H1 (cell line): ENCODE measurements at regions not wholly inside any gene's neighbourhood (a gene's known extent, or its start where the extent isn't known, plus 50 kb on each side); places are given as distances from the start of the nearest gene placed in this dataset.

Experiments
- CTCF ChIA-PET: fragments of 300-600 bp; sonication (Branson Sonifier 250); formaldehyde crosslinking; loops from one replicate; lab custom pipeline; 2021; ENCODE audit not compliant: partially characterized antibody; lab: Charles Lee
- POLR2A ChIA-PET: fragments of 300-600 bp; sonication (Branson Sonifier 250); formaldehyde crosslinking; loops from one replicate; lab custom pipeline; 2021; ENCODE audit warnings: inconsistent platforms; ENCODE audit not compliant: partially characterized antibody; lab: Charles Lee
- DNase-seq, 2 experiments: peaks; one replicate each; pipeline versions ENCODE4 v3.0.0 to v3.0.0-alpha.2; 2010 to 2022; ENCODE audit warnings: low spot score in 2 of 2, low read depth in 1 of 2, mixed read lengths in 1 of 2
- FAIRE-seq: peaks from 2 replicates; lab custom pipeline; 2011; peaks lifted over from hg19 to GRCh38; lab: Jason Lieb, UNC
- H2AFZ ChIP-seq: 2 replicates; pipeline ENCODE4 v1.8.1; 2012; ENCODE audit warnings: low read length, inconsistent platforms
- H2AK5ac ChIP-seq: 2 replicates; pipeline ENCODE4 v1.6.1; 2013; ENCODE audit warnings: low read depth, low read length
- H2BK120ac ChIP-seq: replicated peaks from 2 replicates; pipeline ENCODE3; 2013; ENCODE audit warnings: low read depth, low read length, inconsistent platforms
- H2BK12ac ChIP-seq: 2 replicates; pipeline ENCODE4 v1.6.1; 2013; ENCODE audit warnings: low read depth, low read length
- H2BK15ac ChIP-seq: 2 replicates; pipeline ENCODE4 v1.6.1; 2013; ENCODE audit warnings: low read length
- H2BK20ac ChIP-seq: 2 replicates; pipeline ENCODE4 v1.6.1; 2013; ENCODE audit warnings: low read length
- H2BK5ac ChIP-seq: 2 replicates; pipeline ENCODE4 v1.6.1; 2013; ENCODE audit warnings: low read depth, low read length
- H3K14ac ChIP-seq: 2 replicates; pipeline ENCODE4 v1.6.1; 2013; ENCODE audit warnings: inconsistent platforms; ENCODE audit not compliant: insufficient read length
- H3K18ac ChIP-seq: 2 replicates; pipeline ENCODE4 v1.6.1; 2013; ENCODE audit warnings: low read length; ENCODE audit errors: extremely low read depth
- H3K23ac ChIP-seq: 2 replicates; pipeline ENCODE4 v1.6.1; 2013; ENCODE audit warnings: inconsistent platforms; ENCODE audit not compliant: insufficient read length
- H3K23me2 ChIP-seq: 2 replicates; pipeline ENCODE4 v1.6.1; 2013; ENCODE audit warnings: low read depth, low read length
- H3K27ac ChIP-seq: 2 replicates; pipeline ENCODE4 v1.6.1; 2011; ENCODE audit warnings: low read depth, low read length, inconsistent platforms
- H3K27me3 ChIP-seq, 4 experiments: replicated peaks in 1 of 4; 1 replicate in 1 of 4; 2 replicates in 3 of 4; pipeline versions ENCODE4 v1.6.1 to v1.8.1; 2011 to 2013; ENCODE audit warnings: low read length in 3 of 4, mild to moderate bottlenecking in 3 of 4, inconsistent platforms in 2 of 4, mixed read lengths in 2 of 4, moderate library complexity in 1 of 4; ENCODE audit not compliant: control insufficient read depth in 3 of 4, insufficient read depth in 3 of 4; ENCODE audit errors: extremely low read depth in 1 of 4
- H3K36me3 ChIP-seq, 4 experiments: 2 replicates each; pipeline versions ENCODE4 v1.6.1 to v1.8.1; 2011 to 2013; ENCODE audit warnings: mild to moderate bottlenecking in 4 of 4, low read length in 3 of 4, moderate library complexity in 2 of 4, control low read depth in 1 of 4, inconsistent platforms in 1 of 4; ENCODE audit not compliant: insufficient read depth in 4 of 4, control insufficient read depth in 2 of 4
- H3K4ac ChIP-seq: replicated peaks from 2 replicates; pipeline ENCODE3; 2013; ENCODE audit warnings: low read length, low read depth, mixed read lengths, inconsistent platforms; ENCODE audit not compliant: insufficient read length
- H3K4me1 ChIP-seq, 4 experiments: replicated peaks in 1 of 4; 1 replicate in 1 of 4; 2 replicates in 3 of 4; pipeline versions ENCODE4 v1.6.1 to v1.8.1; 2011 to 2013; ENCODE audit warnings: low read length in 3 of 4, inconsistent platforms in 2 of 4, mixed read lengths in 1 of 4; ENCODE audit not compliant: insufficient read depth in 4 of 4, control insufficient read depth in 3 of 4
- H3K4me2 ChIP-seq, 2 experiments: 2 replicates each; pipeline versions ENCODE4 v1.6.1 to v1.8.1; 2011 to 2013; ENCODE audit warnings: low read depth in 2 of 2, low read length in 2 of 2, control low read depth in 1 of 2, inconsistent platforms in 1 of 2, mild to moderate bottlenecking in 1 of 2; ENCODE audit not compliant: insufficient read depth in 1 of 2
- H3K4me3 ChIP-seq, 4 experiments: fragments of 200-600, 300-600 bp in 1 of 4; sonication (generic), shearing (Covaris generic), sonication (Bioruptor Twin) in 1 of 4; 2 replicates each; pipeline versions ENCODE4 v1.5.1 to v1.8.1; 2011 to 2016; ENCODE audit warnings: low read length in 4 of 4, low read depth in 3 of 4, control low read depth in 2 of 4, inconsistent platforms in 2 of 4, mild to moderate bottlenecking in 2 of 4, mixed read lengths in 1 of 4, moderate library complexity in 1 of 4; ENCODE audit not compliant: insufficient read depth in 2 of 4; ENCODE audit errors: extremely low read depth in 1 of 4
- H3K56ac ChIP-seq: replicated peaks from 2 replicates; pipeline ENCODE3; 2013; ENCODE audit warnings: low read depth, mild to moderate bottlenecking, mixed read lengths, low read length, inconsistent platforms; ENCODE audit not compliant: insufficient read length
- H3K79me1 ChIP-seq: 2 replicates; pipeline ENCODE4 v1.6.1; 2013; ENCODE audit warnings: low read depth, low read length, control low read depth
- H3K79me2 ChIP-seq, 2 experiments: 2 replicates each; pipeline versions ENCODE4 v1.6.1 to v1.8.1; 2012 to 2013; ENCODE audit warnings: low read length in 2 of 2, mild to moderate bottlenecking in 2 of 2, inconsistent platforms in 1 of 2; ENCODE audit not compliant: insufficient read depth in 2 of 2, control insufficient read depth in 1 of 2
- H3K9ac ChIP-seq, 4 experiments: replicated peaks in 1 of 4; 1 replicate in 1 of 4; 2 replicates in 3 of 4; pipeline versions ENCODE4 v1.6.1 to v1.8.1; 2011 to 2013; ENCODE audit warnings: low read depth in 3 of 4, low read length in 3 of 4, control low read depth in 2 of 4, mild to moderate bottlenecking in 2 of 4, moderate library complexity in 2 of 4, inconsistent platforms in 1 of 4; ENCODE audit errors: extremely low read depth in 1 of 4
- H3K9me3 ChIP-seq, 2 experiments: 2 replicates each; pipeline versions ENCODE4 v1.6.1 to v1.8.1; 2012 to 2013; ENCODE audit warnings: mild to moderate bottlenecking in 2 of 2, moderate library complexity in 2 of 2, control low read depth in 1 of 2, inconsistent platforms in 1 of 2, low read depth in 1 of 2, low read length in 1 of 2, mixed read lengths in 1 of 2; ENCODE audit not compliant: insufficient read depth in 2 of 2
- H4K20me1 ChIP-seq, 2 experiments: replicated peaks in 1 of 2; 2 replicates each; pipeline versions ENCODE3 to v1.8.1; 2011 to 2013; ENCODE audit warnings: inconsistent platforms in 2 of 2, low read length in 2 of 2, mild to moderate bottlenecking in 1 of 2; ENCODE audit not compliant: insufficient read depth in 2 of 2, control insufficient read depth in 1 of 2
- H4K5ac ChIP-seq: 2 replicates; pipeline ENCODE4 v1.6.1; 2013; ENCODE audit warnings: low read length, low read depth, mixed read lengths, inconsistent platforms; ENCODE audit not compliant: insufficient read length
- H4K8ac ChIP-seq: 2 replicates; pipeline ENCODE4 v1.8.0; 2013; ENCODE audit warnings: mild to moderate bottlenecking, moderate library complexity, low read length, inconsistent platforms; ENCODE audit not compliant: insufficient read depth; ENCODE audit errors: extremely low read depth
- H4K91ac ChIP-seq: replicated peaks from 2 replicates; pipeline ENCODE3; 2013; ENCODE audit warnings: low read length, mixed read lengths, inconsistent platforms; ENCODE audit not compliant: insufficient read length
- CBX8 ChIP-seq: fragments of 300-800, 300-1000 bp; sonication (generic); IDR thresholded peaks from 2 replicates; pipeline ENCODE4 v1.7.1; 2016; ENCODE audit warnings: low read depth, low read length, borderline replicate concordance
- CEBPB ChIP-seq: IDR thresholded peaks from 2 replicates; pipeline ENCODE4 v1.6.1; 2012; ENCODE audit warnings: low read depth, low read length
- CHD1 ChIP-seq: IDR thresholded peaks from 2 replicates; pipeline ENCODE4 v1.6.1; 2012; ENCODE audit warnings: low read depth, low read length, improper control_type of control experiment
- CREB1 ChIP-seq: IDR thresholded peaks from 2 replicates; pipeline ENCODE4 v1.6.1; 2012; ENCODE audit warnings: inconsistent platforms
- CTBP2 ChIP-seq: IDR thresholded peaks from 2 replicates; pipeline ENCODE4 v1.7.0; 2011; ENCODE audit warnings: borderline replicate concordance, mild to moderate bottlenecking, moderate library complexity, mixed read lengths, low read length; ENCODE audit not compliant: insufficient read depth, insufficient read length
- EGR1 ChIP-seq: IDR thresholded peaks from 2 replicates; pipeline ENCODE4 v1.6.1; 2011; ENCODE audit warnings: low read depth, low read length, borderline replicate concordance
- EZH2 ChIP-seq: fragments of 200-600 bp; sonication (generic); IDR thresholded peaks from 2 replicates; pipeline ENCODE4 v1.7.1; 2012; ENCODE audit warnings: low read depth, mild to moderate bottlenecking, moderate library complexity, low read length, inconsistent platforms; ENCODE audit not compliant: severe bottlenecking
- MAFK ChIP-seq: IDR thresholded peaks from 2 replicates; pipeline ENCODE4 v1.6.1; 2012; ENCODE audit warnings: low read depth, mild to moderate bottlenecking, improper control_type of control experiment, low read length
- PHF8 ChIP-seq: fragments of 200-600 bp; sonication (generic); conservative IDR thresholded peaks from 2 replicates; pipeline ENCODE4 v1.7.1; 2012; ENCODE audit warnings: low read depth, mild to moderate bottlenecking, inconsistent platforms, low read length, moderate library complexity
- RNF2 ChIP-seq: fragments of 200-900, 300-1000 bp; sonication (generic); IDR thresholded peaks from 2 replicates; pipeline ENCODE4 v1.7.1; 2016; ENCODE audit warnings: borderline replicate concordance, low read depth, mild to moderate bottlenecking, antibody characterized with exemption, low read length; ENCODE audit not compliant: poor library complexity, severe bottlenecking; ENCODE audit errors: missing control alignments
- TCF12 ChIP-seq: IDR thresholded peaks from 2 replicates; pipeline ENCODE4 v1.6.1; 2011; ENCODE audit warnings: low read depth, mild to moderate bottlenecking, low read length
- TEAD4 ChIP-seq: IDR thresholded peaks from 2 replicates; pipeline ENCODE4 v1.6.1; 2012; ENCODE audit warnings: low read depth, low read length, inconsistent platforms, mixed read lengths
- ZNF274 ChIP-seq: IDR thresholded peaks from 2 replicates; pipeline ENCODE4 v1.7.0; 2012; ENCODE audit warnings: low read length, borderline replicate concordance; ENCODE audit errors: extremely low read depth
- WGBS, 2 experiments: shearing (Covaris generic) in 1 of 2; methylation state at CpG; one replicate each; pipeline versions ENCODE4 v1.1.6 to v1.1.7; 2013 to 2015; ENCODE audit warnings: low lambda C conversion rate in 2 of 2, mixed read lengths in 2 of 2, inconsistent platforms in 1 of 2, low coverage in 1 of 2, missing lambda C conversion rate in 1 of 2; ENCODE audit not compliant: insufficient replicate concordance in 2 of 2, insufficient coverage in 1 of 2, insufficient read length in 1 of 2; ENCODE audit errors: extremely low coverage in 1 of 2, missing lambda C conversion rate in 1 of 2; 5-methylcytosine and 5-hydroxymethylcytosine counted together

- CTCF ChIA-PET: no interaction called here
- H3K79me2 ChIP-seq: no peaks in the 10 kb centered on the region
- H3K4ac ChIP-seq: no peak overlapping the region
- no peak overlapping the region for H4K5ac ChIP-seq
- no peak overlapping the region for H3K4me2 ChIP-seq
- H3K27me3 ChIP-seq: no peaks in the 10 kb centered on the region
- H3K36me3 ChIP-seq: no peaks in the 10 kb centered on the region
- H3K4me1 ChIP-seq: no peaks in the 10 kb centered on the region
- H3K14ac ChIP-seq: no peak overlapping the region
- no peak overlapping the region for H2AFZ ChIP-seq
- no peaks in the 10 kb centered on the region for H3K79me1 ChIP-seq
- H3K4me3 ChIP-seq: no peak overlapping the region
- no peak overlapping the region; the same call in 1 of the 2 replicates for H2BK12ac ChIP-seq
- H3K27ac ChIP-seq: no peak overlapping the region
- no peak overlapping the region for H3K56ac ChIP-seq
- H4K8ac ChIP-seq: no peak overlapping the region
- WGBS, 2 experiments: 100% methylated on average over 3 of the region's 3 CpGs; no CpG with 5 or more reads in 1 of the 2 experiments
- H4K91ac ChIP-seq: no peak overlapping the region
- H3K9me3 ChIP-seq: peaks cover 8% of the 10 kb centered on the region in 2 experiments; a peak in 3 of 4 replicates
- no peak overlapping the region for H3K23ac ChIP-seq
- no peak overlapping the region for H2BK20ac ChIP-seq
- no peak overlapping the region for H2AK5ac ChIP-seq
- H3K9ac ChIP-seq: no peak overlapping the region
- no peak overlapping the region for H3K18ac ChIP-seq
- H2BK15ac ChIP-seq: no peak overlapping the region
- H3K23me2 ChIP-seq: no peaks in the 10 kb centered on the region
- H2BK120ac ChIP-seq: no peak overlapping the region
- no peak for FAIRE-seq
- H2BK5ac ChIP-seq: no peak overlapping the region
- no peak for DNase-seq
- TF ChIP-seq EZH2 (no peak), MAFK (no peak), TEAD4 (no peak), CREB1 (no peak), CTBP2 (no peak), TCF12 (no peak), CBX8 (no peak), ZNF274 (no peak), RNF2 (no peak), CHD1 (no peak), PHF8 (no peak), CEBPB (no peak), EGR1 (no peak)
- TF ChIP-seq, all 59 proteins: peak for 0
- POLR2A ChIA-PET: no interaction called here
- no peaks in the 10 kb centered on the region for H4K20me1 ChIP-seq
These were observed 663.3 kb downstream of the SUCLG1 start for GRCh38 chr2:83795777-83796176.
